ENCODE measurements at regions not wholly inside any gene's neighbourhood (a gene's known extent, or its start where the extent isn't known, plus 50 kb on each side); places are given as distances from the start of the nearest gene placed in this dataset.

- 92% methylated on average over 2 of the region's 2 CpGs for WGBS
Observed at GRCh38 chr15:36335224-36335623, 244.2 kb upstream of the CDIN1 start.

GRCh38 chr15:36335659-36336058 lies 243.8 kb upstream of the CDIN1 start:
- H3K27ac ChIP-seq (ENCODE audit: low read depth in 1 of 2, low read length in 1 of 2), result no peak overlapping the region
- no peaks in the 10 kb centered on the region for H3K27me3 ChIP-seq (ENCODE audit: control insufficient read depth in 2 of 2, insufficient read depth in 1 of 2, low read length in 1 of 2)
- no peak overlapping the region for H3K4me3 ChIP-seq (ENCODE audit: low read length in 2 of 2)
- no peaks in the 10 kb centered on the region for H3K4me1 ChIP-seq (ENCODE audit: control insufficient read depth in 2 of 2, insufficient read depth in 2 of 2, low read length in 2 of 2)
- H3K9me3 ChIP-seq (ENCODE audit: control insufficient read depth in 2 of 2, insufficient read depth in 1 of 2, low read length in 1 of 2), result no peaks in the 10 kb centered on the region
- no peak for DNase-seq (ENCODE audit: low read depth in 6 of 9, low spot score in 9 of 9)
- no peaks in the 10 kb centered on the region for H3K36me3 ChIP-seq (ENCODE audit: control insufficient read depth in 2 of 2, insufficient read depth in 2 of 2, low read length in 1 of 2)
- WGBS, result 94% methylated on average over 1 of the region's 1 CpG

More at GRCh38 chr15:36335224-36335623, 244.2 kb upstream of the CDIN1 start:
- Histone ChIP-seq H3K4me1 (ENCODE audit: control insufficient read depth in 2 of 2, insufficient read depth in 2 of 2, low read length in 2 of 2) (no peaks in the 10 kb centered on the region), H3K4me3 (ENCODE audit: low read length in 2 of 2) (no peak overlapping the region), H3K36me3 (ENCODE audit: control insufficient read depth in 2 of 2, insufficient read depth in 2 of 2, low read length in 1 of 2) (no peaks in the 10 kb centered on the region), H3K9me3 (ENCODE audit: control insufficient read depth in 2 of 2, insufficient read depth in 1 of 2, low read length in 1 of 2) (no peaks in the 10 kb centered on the region), H3K27ac (ENCODE audit: low read depth in 1 of 2, low read length in 1 of 2) (no peak overlapping the region), H3K27me3 (ENCODE audit: control insufficient read depth in 2 of 2, insufficient read depth in 1 of 2, low read length in 1 of 2) (no peaks in the 10 kb centered on the region)
- no peak for DNase-seq (ENCODE audit: low read depth in 6 of 9, low spot score in 9 of 9)

DNA sequence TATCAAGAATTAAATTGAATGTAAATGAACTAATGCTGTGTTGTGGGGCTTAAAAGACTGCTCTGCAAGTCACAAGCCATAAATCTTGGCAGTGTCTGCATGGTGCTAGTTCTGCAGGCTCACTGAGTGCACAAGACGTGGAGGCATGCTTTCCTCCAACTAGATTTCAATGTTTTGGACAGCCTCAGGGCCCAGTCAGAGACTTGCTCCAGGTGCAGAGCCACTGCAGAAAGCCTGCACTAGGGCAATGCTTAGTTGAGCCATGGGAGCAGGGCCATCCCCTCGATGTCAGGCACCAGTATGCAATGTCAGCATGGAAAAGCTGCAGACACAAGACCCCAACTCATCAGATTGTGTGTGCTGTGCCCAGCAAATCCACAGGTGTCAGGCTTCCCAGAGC lies 234.5 kb upstream of the CDIN1 start:
- Histone ChIP-seq H3K27ac (ENCODE audit: low read depth in 1 of 2, low read length in 1 of 2) (no peak overlapping the region), H3K9me3 (ENCODE audit: control insufficient read depth in 2 of 2, insufficient read depth in 1 of 2, low read length in 1 of 2) (peaks cover 0 to 4% of the 10 kb centered on the region in 2 donors), H3K27me3 (ENCODE audit: control insufficient read depth in 2 of 2, insufficient read depth in 1 of 2, low read length in 1 of 2) (no peaks in the 10 kb centered on the region), H3K4me1 (ENCODE audit: control insufficient read depth in 2 of 2, insufficient read depth in 2 of 2, low read length in 2 of 2) (no peaks in the 10 kb centered on the region), H3K36me3 (ENCODE audit: control insufficient read depth in 2 of 2, insufficient read depth in 2 of 2, low read length in 1 of 2) (no peaks in the 10 kb centered on the region), H3K4me3 (ENCODE audit: low read length in 2 of 2) (no peak overlapping the region)
- 72% methylated on average over 2 of the region's 2 CpGs for WGBS
- DNase-seq (ENCODE audit: low read depth in 6 of 9, low spot score in 9 of 9), result no peak

DNA sequence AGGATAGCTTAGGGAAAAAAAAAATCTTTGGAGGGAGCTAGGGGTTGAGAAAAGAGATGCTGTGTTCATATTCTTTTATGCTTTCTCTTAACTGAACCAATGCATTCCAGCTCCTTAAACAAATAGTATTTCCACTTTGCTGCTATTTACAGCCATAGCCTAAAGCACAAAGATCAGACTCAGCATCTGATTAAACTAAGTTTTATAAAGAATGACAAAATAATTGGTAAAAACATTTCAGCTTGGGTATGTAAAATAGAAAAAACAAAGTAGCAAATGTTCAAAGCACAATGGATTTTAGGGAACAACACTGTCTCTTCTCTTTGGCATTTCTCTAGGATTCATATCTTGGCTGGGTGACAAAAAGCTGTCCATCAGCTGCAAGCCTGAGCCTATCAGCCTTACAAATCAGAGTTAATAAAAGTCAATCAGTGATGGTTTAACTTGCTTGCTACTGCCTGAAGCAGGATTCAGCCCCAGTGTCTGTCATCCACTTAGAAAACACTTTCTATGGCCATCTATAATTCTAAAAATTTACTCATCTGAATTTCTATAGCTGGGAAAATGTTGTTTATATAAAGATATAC lies 232.1 kb upstream of the CDIN1 start:
- Histone ChIP-seq H3K9me3 (ENCODE audit: control insufficient read depth in 2 of 2, insufficient read depth in 1 of 2, low read length in 1 of 2) (no peaks in the 10 kb centered on the region), H3K27me3 (ENCODE audit: control insufficient read depth in 2 of 2, insufficient read depth in 1 of 2, low read length in 1 of 2) (no peaks in the 10 kb centered on the region), H3K36me3 (ENCODE audit: control insufficient read depth in 2 of 2, insufficient read depth in 2 of 2, low read length in 1 of 2) (no peaks in the 10 kb centered on the region), H3K27ac (ENCODE audit: low read depth in 1 of 2, low read length in 1 of 2) (no peak overlapping the region), H3K4me1 (ENCODE audit: control insufficient read depth in 2 of 2, insufficient read depth in 2 of 2, low read length in 2 of 2) (no peaks in the 10 kb centered on the region), H3K4me3 (ENCODE audit: low read length in 2 of 2) (no peak overlapping the region)
- DNase-seq (ENCODE audit: low read depth in 6 of 9, low spot score in 9 of 9), result no peak

- WGBS, result 93% methylated on average over 4 of the region's 4 CpGs
- Histone ChIP-seq H3K27me3 (ENCODE audit: control insufficient read depth in 2 of 2, insufficient read depth in 1 of 2, low read length in 1 of 2) (no peaks in the 10 kb centered on the region), H3K36me3 (ENCODE audit: control insufficient read depth in 2 of 2, insufficient read depth in 2 of 2, low read length in 1 of 2) (no peaks in the 10 kb centered on the region), H3K27ac (ENCODE audit: low read depth in 1 of 2, low read length in 1 of 2) (no peak overlapping the region), H3K4me3 (ENCODE audit: low read length in 2 of 2) (no peak overlapping the region), H3K9me3 (ENCODE audit: control insufficient read depth in 2 of 2, insufficient read depth in 1 of 2, low read length in 1 of 2) (no peaks in the 10 kb centered on the region), H3K4me1 (ENCODE audit: control insufficient read depth in 2 of 2, insufficient read depth in 2 of 2, low read length in 2 of 2) (no peaks in the 10 kb centered on the region)
- DNase-seq (ENCODE audit: low read depth in 6 of 9, low spot score in 9 of 9), result no peak
Observed at GRCh38 chr15:36356466-36356865, 223.0 kb upstream of the CDIN1 start.

GRCh38 chr15:36356978-36357601 lies 222.3 kb upstream of the CDIN1 start:
- Histone ChIP-seq H3K4me3 (ENCODE audit: low read length in 2 of 2) (no peak overlapping the region), H3K27ac (ENCODE audit: low read depth in 1 of 2, low read length in 1 of 2) (no peak overlapping the region), H3K9me3 (ENCODE audit: control insufficient read depth in 2 of 2, insufficient read depth in 1 of 2, low read length in 1 of 2) (no peaks in the 10 kb centered on the region), H3K27me3 (ENCODE audit: control insufficient read depth in 2 of 2, insufficient read depth in 1 of 2, low read length in 1 of 2) (no peaks in the 10 kb centered on the region), H3K36me3 (ENCODE audit: control insufficient read depth in 2 of 2, insufficient read depth in 2 of 2, low read length in 1 of 2) (no peaks in the 10 kb centered on the region), H3K4me1 (ENCODE audit: control insufficient read depth in 2 of 2, insufficient read depth in 2 of 2, low read length in 2 of 2) (no peaks in the 10 kb centered on the region)
- DNase-seq (ENCODE audit: low read depth in 6 of 9, low spot score in 9 of 9), result no peak
- WGBS, result 15% methylated on average over 8 of the region's 8 CpGs

- no peak for DNase-seq (ENCODE audit: low read depth in 6 of 9, low spot score in 9 of 9)
- Histone ChIP-seq H3K36me3 (ENCODE audit: control insufficient read depth in 2 of 2, insufficient read depth in 2 of 2, low read length in 1 of 2) (no peaks in the 10 kb centered on the region), H3K27ac (ENCODE audit: low read depth in 1 of 2, low read length in 1 of 2) (no peak overlapping the region), H3K4me3 (ENCODE audit: low read length in 2 of 2) (no peak overlapping the region), H3K27me3 (ENCODE audit: control insufficient read depth in 2 of 2, insufficient read depth in 1 of 2, low read length in 1 of 2) (no peaks in the 10 kb centered on the region), H3K9me3 (ENCODE audit: control insufficient read depth in 2 of 2, insufficient read depth in 1 of 2, low read length in 1 of 2) (no peaks in the 10 kb centered on the region), H3K4me1 (ENCODE audit: control insufficient read depth in 2 of 2, insufficient read depth in 2 of 2, low read length in 2 of 2) (no peaks in the 10 kb centered on the region)
- WGBS, result 77% methylated on average over 2 of the region's 2 CpGs
Observed at GRCh38 chr15:36358094-36358493, 221.3 kb upstream of the CDIN1 start.

DNA sequence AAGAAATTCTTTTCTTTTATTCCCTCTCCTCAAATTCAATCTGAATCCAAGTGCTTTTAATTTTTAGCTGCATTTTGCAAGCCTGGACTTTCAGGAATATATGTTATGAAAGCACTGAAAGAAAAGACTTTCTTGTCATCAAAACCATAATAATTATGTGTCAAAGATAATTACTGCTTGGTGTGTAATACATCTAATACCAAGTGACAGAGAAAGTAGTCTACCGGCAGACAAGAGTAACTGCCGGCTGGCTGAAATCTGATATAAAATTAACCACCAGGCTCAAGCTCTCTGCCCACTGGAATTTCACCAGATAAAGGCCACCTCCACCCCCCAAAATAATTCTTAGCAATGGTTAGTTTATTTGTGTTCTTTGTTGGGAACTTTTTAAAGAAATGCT lies 220.9 kb upstream of the CDIN1 start:
- H3K9me3 ChIP-seq (ENCODE audit: control insufficient read depth in 2 of 2, insufficient read depth in 1 of 2, low read length in 1 of 2), result no peaks in the 10 kb centered on the region
- WGBS, result 95% methylated on average over 2 of the region's 2 CpGs

GRCh38 chr15:36359286-36359685 lies 220.1 kb upstream of the CDIN1 start:
- no peak for DNase-seq (ENCODE audit: low read depth in 6 of 9, low spot score in 9 of 9)
- Histone ChIP-seq H3K9me3 (ENCODE audit: control insufficient read depth in 2 of 2, insufficient read depth in 1 of 2, low read length in 1 of 2) (no peaks in the 10 kb centered on the region), H3K27ac (ENCODE audit: low read depth in 1 of 2, low read length in 1 of 2) (no peak overlapping the region), H3K4me3 (ENCODE audit: low read length in 2 of 2) (no peak overlapping the region), H3K4me1 (ENCODE audit: control insufficient read depth in 2 of 2, insufficient read depth in 2 of 2, low read length in 2 of 2) (no peaks in the 10 kb centered on the region), H3K36me3 (ENCODE audit: control insufficient read depth in 2 of 2, insufficient read depth in 2 of 2, low read length in 1 of 2) (no peaks in the 10 kb centered on the region), H3K27me3 (ENCODE audit: control insufficient read depth in 2 of 2, insufficient read depth in 1 of 2, low read length in 1 of 2) (no peaks in the 10 kb centered on the region)
- 69% methylated on average over 4 of the region's 4 CpGs for WGBS

More for the DNA sequence above, 220.9 kb upstream of the CDIN1 start:
- H3K36me3 ChIP-seq (ENCODE audit: control insufficient read depth in 2 of 2, insufficient read depth in 2 of 2, low read length in 1 of 2), result no peaks in the 10 kb centered on the region
- no peaks in the 10 kb centered on the region for H3K4me1 ChIP-seq (ENCODE audit: control insufficient read depth in 2 of 2, insufficient read depth in 2 of 2, low read length in 2 of 2)
- no peaks in the 10 kb centered on the region for H3K27me3 ChIP-seq (ENCODE audit: control insufficient read depth in 2 of 2, insufficient read depth in 1 of 2, low read length in 1 of 2)
- no peak for DNase-seq (ENCODE audit: low read depth in 6 of 9, low spot score in 9 of 9)
- H3K4me3 ChIP-seq (ENCODE audit: low read length in 2 of 2), result no peak overlapping the region
- H3K27ac ChIP-seq (ENCODE audit: low read depth in 1 of 2, low read length in 1 of 2), result no peak overlapping the region
